Activated effector memory CD4-positive, alpha-beta T cell treated with Interleukin-2 at 50 U/mL for 16 hours (primary cell): ENCODE measurements at regions not wholly inside any gene's neighbourhood (a gene's known extent, or its start where the extent isn't known, plus 50 kb on each side); places are given as distances from the start of the nearest gene placed in this dataset.

Experiments used
- DNase-seq: peaks from one replicate; pipeline ENCODE4 v3.0.0-alpha.2; 2020

- no peak for DNase-seq
Observed at GRCh38 chrX:42616981-42617380, 161.0 kb downstream of the PPP1R2C start.

- no peak for DNase-seq
Observed at GRCh38 chrX:42615161-42615563, 162.8 kb downstream of the PPP1R2C start.

GRCh38 chrX:42606591-42606990 lies 171.4 kb downstream of the PPP1R2C start:
- no peak for DNase-seq

- no peak for DNase-seq
Observed at GRCh38 chrX:42604302-42604701, 173.7 kb downstream of the PPP1R2C start.

- DNase-seq = no peak
Observed at GRCh38 chrX:42603016-42603415, 174.9 kb downstream of the PPP1R2C start.

- no peak for DNase-seq
Observed at GRCh38 chrX:42602566-42602965, 175.4 kb downstream of the PPP1R2C start.

- DNase-seq = no peak
Observed at GRCh38 chrX:42602136-42602535, 175.8 kb downstream of the PPP1R2C start.

- DNase-seq = no peak
Observed at GRCh38 chrX:42597481-42597880, 180.5 kb downstream of the PPP1R2C start.

- DNase-seq = no peak
Observed at GRCh38 chrX:42585842-42586621, 191.9 kb downstream of the PPP1R2C start.

GRCh38 chrX:42577936-42578470 lies 200.0 kb downstream of the PPP1R2C start:
- DNase-seq = no peak

GRCh38 chrX:42567268-42567667 lies 210.7 kb downstream of the PPP1R2C start:
- DNase-seq = no peak

GRCh38 chrX:42565739-42566138 lies 212.2 kb downstream of the PPP1R2C start:
- no peak for DNase-seq

- DNase-seq = no peak
Observed at GRCh38 chrX:42546800-42547199, 231.2 kb downstream of the PPP1R2C start.

GRCh38 chrX:42544883-42545282 lies 233.1 kb downstream of the PPP1R2C start:
- DNase-seq = no peak

GRCh38 chrX:42541554-42541953 lies 236.4 kb downstream of the PPP1R2C start:
- no peak for DNase-seq

GRCh38 chrX:42540146-42540545 lies 237.8 kb downstream of the PPP1R2C start:
- no peak for DNase-seq

- no peak for DNase-seq
Observed at GRCh38 chrX:42538405-42538804, 239.6 kb downstream of the PPP1R2C start.

- DNase-seq = no peak
Observed at GRCh38 chrX:42536286-42536685, 241.7 kb downstream of the PPP1R2C start.

GRCh38 chrX:42535233-42535632 lies 242.7 kb downstream of the PPP1R2C start:
- no peak for DNase-seq

- no peak for DNase-seq
Observed at GRCh38 chrX:42533761-42534160, 244.2 kb downstream of the PPP1R2C start.

GRCh38 chrX:42531441-42531840 lies 246.5 kb downstream of the PPP1R2C start:
- no peak for DNase-seq

GRCh38 chrX:42530027-42530426 lies 247.9 kb downstream of the PPP1R2C start:
- DNase-seq = no peak

GRCh38 chrX:42524379-42524778 lies 253.6 kb downstream of the PPP1R2C start:
- no peak for DNase-seq

- no peak for DNase-seq
Observed at GRCh38 chrX:42519666-42520231, 258.2 kb downstream of the PPP1R2C start.

GRCh38 chrX:42515939-42516338 lies 262.0 kb downstream of the PPP1R2C start:
- DNase-seq = no peak
